GM18498 (cell line): ENCODE measurements at regions not wholly inside any gene's neighbourhood (a gene's known extent, or its start where the extent isn't known, plus 50 kb on each side); places are given as distances from the start of the nearest gene placed in this dataset.

Source experiments
- ATAC-seq: cut with Tn5 transposase; IDR thresholded peaks from one replicate; pipeline ENCODE4 v1.9.1; 2021; ENCODE audit warnings: mild to moderate bottlenecking, moderate library complexity; ENCODE audit not compliant: unreplicated experiment

DNA sequence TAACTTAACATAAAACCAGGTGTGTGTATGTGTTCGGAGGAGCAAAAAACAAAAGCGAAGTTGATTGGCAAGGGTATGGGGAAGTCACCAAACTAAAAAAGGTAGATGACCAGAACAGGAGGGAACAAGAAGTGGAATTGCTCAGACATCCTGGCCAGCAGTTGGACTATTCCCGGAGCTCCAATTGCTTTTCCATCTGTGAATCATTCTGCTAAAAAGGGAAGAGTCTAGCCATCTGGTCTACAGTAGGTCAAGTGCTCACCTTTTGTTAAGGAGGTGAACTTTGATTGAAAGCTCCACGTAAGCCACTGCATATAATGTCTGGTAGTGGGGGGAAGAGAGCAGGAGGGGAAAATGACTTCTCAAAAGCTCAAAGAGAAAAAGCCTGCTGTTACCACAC lies 50.0 kb upstream of the BET1 start:
- no peak for ATAC-seq

DNA sequence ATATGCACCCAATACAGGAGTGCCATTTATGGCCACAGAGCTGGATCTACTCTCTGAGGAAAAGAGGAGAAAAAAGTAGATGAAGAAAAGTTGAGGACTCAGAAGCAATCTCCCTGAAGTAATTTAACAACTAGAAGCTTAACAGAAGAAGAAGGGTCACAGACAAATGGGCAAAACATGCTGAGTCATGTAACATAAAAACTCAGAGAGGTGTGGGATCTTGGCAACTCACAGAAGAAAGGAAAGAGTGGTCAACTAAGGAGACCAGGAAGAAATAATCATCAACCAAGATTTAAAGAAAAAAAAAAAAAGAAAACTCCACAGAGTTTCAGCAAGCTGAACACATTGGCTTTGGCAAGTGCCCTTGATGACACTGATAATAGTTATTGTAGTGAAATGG lies 51.8 kb upstream of the BET1 start:
- ATAC-seq, result no peak

DNA sequence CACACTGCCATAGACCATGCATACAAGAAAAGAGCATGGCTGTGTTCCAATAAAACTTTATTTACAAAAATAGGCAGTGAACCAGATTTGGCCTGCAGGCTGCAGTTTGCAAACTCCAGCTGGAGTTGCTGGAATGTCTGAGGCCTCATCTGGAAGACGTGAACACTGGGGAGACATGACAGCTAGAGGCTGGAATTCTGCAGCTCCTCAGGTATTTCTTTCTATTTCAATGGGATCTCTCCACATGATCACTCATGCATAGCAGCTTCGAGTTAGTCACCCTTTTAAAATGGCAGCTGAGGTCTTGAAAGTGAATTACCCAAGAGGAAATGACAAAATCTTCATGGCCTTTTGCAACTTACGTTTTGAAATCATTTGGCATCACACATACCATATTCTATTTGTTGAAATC lies 52.6 kb upstream of the BET1 start:
- ATAC-seq, result no peak

DNA sequence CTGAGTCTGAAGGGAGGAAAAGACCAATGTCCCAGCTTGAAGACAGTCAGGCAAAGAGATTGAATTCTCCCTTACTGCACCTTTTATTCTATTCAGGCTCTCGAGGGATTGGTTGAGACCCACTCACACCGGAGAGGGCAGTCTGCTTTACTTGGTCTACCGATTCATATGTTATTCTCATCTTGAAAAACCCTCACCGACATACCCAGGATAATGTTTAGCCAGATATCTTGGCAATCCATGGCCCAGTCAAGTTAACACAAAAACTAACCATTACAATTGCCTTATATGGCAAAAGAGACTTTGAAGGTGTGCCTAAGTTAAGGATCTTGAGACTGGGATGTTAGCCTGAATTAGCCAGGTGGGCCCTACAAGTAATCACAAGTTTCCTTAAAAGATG lies 53.8 kb upstream of the BET1 start:
- no peak for ATAC-seq

DNA sequence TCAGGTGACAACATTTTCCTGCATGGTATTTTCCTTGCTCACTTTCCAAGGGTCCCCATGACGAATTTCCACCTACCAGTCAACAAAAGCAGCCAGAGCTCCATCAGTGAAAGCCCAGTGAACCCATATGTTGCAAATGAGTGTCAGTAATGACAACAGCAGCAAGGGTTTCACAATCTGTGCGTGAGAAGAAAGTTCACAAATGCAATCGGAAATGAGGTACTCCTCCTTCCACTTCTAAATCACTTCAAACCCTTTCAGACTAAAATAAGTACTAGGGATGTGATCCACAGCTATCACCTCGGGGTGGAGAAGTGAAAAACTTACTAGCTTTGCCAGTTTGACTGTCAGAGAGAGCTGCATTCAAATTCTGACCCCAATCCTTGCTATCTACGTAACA lies 55.6 kb upstream of the BET1 start:
- ATAC-seq, result no peak

DNA sequence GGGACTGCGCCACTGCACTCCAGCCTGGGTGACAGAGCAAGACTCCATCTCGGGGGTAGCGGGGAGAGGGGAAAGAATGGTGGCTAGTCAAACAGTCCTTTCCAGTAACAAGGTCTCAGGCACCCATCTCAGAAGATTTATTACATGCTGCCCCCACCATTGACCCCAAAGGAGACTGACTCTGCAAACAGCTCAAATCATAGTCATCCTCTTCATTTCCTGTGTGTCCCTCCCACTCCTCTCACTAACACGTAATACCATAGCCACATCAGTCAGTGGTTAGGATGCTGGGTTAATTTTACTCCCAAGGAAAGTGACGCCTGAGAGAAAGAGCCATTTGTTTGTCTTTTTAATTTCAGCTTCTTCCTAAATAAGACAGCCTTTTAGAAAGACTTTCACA lies 56.6 kb upstream of the BET1 start:
- peak; percentile 46 for ATAC-seq

DNA sequence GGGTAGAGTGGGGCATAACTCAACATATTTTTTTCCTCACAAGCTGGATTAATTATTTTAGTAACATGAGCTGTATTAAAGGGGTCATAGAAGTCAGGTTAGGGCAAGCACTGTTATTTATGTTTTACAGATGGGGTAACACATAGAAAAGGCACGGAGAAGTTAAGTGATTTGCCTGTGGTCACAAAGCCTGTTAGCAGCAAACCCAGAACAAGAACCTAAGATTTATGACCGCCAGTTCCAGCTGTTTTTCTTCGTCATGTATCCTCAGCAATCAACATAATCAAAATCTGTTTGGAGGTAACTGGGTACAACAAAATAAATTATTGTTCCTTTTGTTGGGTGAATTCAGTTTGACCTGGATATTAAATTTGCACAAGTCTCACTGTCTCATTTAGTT lies 57.2 kb upstream of the BET1 start:
- no peak for ATAC-seq

DNA sequence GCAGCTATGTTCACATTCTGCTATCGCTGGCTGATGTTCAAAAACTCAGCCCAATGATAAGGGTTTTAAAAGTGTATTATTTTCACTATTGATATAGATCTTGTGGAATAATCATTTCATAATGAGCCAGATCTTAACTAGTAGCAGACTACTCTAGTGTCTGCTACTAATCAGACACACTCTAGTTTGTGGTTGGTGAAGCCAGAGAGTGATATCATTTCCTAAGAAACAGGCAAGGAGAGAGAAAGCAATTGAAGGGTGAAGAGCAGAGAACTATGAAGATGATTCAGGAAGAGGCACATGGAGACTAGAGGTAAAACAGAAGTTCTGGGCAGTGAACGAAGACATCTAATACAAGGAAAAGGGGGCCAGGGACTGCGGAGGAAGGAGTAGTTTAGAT lies 58.2 kb upstream of the BET1 start:
- ATAC-seq, result no peak

DNA sequence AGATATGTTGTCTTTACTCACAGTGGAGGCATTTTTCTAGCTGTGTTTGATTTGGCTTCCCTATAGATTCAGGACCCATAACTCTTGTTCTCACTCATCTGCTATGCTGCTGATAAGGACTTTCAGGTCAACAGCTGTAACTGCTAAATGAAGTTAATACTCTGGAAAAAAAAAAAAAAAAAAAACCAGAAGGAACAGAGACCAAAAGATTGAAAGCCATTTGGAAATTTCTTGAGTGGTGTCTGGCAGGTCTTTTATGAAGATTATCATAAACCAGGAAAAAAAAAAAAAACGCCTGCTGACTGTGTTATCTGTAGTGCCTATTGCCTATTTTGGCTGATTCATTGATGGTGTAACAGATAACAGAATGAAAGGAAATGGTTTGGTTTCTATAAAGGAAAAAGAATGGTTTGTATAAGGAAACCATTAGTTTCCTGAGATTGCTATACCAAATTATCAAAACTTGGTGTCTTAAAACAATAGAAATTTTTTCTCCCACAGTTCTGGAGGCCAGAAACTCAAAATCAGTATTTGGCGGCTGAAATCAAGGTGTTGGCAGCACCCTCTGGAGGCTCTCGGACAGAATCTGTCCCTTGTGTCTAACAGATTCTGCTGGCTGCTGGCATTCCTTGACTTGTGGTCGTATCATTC lies 60.5 kb upstream of the BET1 start:
- no peak for ATAC-seq

DNA sequence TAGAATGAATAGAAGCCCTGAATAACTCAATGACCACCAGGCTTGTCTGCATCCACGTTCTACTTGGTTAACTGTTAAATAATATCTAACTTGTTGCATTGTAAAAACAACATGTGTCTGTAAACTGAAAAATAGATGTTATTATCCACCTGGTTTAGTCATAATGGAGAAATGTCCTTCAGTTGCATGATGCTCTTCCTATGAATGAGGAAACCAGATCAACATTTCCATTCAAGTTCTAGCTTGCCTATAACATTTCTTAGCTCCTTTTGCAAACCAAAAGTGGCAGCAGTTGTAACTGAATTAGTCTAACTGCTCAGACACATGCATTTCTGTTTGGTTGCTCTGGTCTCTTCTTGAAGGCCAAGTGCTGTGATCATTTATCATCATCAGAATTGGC lies 62.9 kb upstream of the BET1 start:
- ATAC-seq, result no peak

DNA sequence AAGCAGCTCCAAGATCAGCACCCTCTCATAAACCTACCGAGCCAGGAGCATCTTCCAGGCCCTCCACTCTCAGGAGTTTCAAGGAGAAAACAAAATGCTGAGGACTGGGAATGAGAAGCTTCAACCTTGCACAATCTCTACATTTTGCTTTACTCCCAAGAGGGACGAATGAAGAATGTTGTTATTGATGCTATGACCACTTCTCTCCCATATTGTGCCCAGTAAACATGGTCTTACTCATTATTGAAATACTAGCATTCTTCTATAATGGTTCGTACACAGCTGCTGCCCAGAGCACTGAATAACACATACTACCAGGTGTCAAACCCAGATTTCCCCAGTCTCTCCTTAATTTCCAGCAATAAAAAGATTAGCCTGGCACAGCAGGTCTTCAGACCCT lies 63.4 kb upstream of the BET1 start:
- no peak for ATAC-seq

DNA sequence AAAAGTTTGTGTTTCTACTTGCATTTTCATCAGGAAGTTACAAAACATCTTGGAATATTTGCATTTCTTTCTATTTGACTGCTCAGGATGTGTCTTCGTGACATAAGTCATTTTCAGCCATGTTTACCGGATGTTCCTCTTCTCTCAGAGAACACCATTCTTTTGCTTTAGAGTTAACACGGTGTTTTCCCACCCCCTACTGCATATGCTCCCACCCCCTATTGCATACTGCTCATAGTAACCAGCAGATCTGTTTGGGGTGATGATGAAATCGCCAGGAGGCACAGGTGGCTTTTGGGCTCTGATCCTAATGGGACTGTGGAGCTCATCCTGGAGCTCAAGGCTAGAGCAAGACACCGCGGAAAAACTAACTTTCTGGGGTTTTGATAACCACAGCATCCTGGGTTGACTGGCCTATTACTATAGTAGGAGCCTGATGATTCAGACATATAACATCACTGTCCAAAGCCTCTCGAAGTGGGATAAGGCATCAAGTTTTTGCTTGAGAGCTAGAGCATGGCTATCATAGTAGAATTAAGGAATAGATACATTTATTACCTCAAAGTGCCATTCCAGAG lies 65.1 kb upstream of the BET1 start:
- peak; percentile 70 for ATAC-seq

DNA sequence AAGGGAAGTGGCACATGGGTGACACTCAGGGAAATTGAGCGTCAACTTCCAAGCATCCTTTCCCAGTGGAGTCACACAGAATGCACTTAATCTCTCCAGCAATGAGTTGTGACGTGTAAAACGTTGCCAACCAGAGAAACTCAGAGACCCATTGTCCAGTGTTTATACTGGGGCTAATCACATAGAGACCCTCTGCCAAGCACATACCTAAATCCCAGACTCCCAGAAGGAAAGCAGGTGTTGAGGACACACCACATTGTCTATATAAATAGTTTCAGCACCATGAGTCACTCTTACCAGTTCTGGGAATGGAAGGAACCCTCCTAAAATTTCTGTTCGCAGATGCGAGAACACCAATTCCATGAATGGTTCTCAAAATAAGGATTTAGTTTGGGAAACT lies 76.4 kb upstream of the BET1 start:
- no peak for ATAC-seq

DNA sequence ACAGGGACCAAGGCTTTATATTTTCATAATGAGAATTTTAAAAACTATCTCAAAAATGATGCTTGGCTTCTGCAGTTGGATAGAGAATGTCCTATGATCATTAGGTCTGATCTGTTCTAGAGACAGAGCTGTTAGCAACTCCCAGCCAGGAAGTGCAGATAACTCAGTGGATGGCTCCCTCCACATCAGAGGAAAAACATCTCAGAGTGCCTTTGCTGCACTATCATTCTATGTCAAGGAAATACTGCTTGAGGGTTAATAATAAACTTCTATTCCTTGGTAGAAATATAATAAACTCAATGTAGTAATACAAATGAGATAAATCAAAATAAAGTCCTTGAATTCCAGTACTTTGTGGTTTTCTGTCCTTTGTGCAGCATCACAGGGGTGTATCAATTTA lies 78.0 kb upstream of the BET1 start:
- ATAC-seq, result no peak

DNA sequence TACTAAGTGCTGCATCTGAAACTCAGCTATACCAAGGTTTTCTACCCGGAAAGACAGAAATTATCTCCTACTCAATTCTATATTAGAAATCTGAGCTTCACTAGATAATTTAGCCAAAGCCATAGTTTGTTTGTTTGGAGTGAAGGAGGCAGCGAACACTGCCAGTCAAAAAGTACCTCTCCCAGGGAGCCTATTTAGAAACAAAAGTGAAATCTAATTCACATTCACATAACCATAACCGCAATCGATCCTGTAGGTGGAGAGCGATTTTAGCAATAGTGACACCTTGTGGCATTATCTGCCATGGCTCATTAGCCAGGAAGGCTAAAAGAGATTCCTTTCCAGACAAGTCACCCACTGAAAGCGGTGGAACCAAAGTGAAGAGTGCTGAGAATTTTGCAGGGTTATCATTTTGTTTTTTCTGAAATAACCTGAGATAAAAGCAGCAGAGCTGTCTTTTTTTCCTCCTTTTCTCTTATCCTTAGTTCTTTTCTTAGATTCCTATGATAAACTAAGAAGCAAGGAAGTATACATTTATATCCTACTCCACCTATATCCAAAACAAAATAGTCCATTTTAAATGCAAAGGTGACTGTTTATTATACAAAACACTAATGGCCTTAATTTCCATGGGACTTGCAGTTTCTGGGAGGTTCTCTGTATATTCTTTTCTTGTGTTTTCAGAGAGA lies 83.7 kb upstream of the BET1 start:
- peak; percentile 98 for ATAC-seq

DNA sequence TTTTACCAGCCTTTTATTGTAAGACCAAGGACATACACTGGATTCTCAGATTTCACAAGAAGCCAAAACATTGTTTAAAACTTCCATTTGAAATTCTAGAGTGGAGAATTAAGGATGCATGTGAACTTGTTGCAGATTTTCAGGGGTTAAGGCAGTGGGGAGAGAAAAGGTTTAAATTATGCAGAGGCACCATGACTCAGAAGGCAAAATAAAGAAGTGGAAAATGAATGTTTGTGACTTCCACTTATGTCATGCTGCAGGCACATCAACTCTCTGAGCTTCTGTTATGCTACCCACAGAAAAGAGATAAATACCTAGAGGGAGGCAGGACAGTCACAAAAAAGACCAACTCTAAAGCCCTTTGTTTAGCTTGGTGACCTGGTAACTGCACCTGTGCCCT lies 84.4 kb upstream of the BET1 start:
- ATAC-seq, result no peak

DNA sequence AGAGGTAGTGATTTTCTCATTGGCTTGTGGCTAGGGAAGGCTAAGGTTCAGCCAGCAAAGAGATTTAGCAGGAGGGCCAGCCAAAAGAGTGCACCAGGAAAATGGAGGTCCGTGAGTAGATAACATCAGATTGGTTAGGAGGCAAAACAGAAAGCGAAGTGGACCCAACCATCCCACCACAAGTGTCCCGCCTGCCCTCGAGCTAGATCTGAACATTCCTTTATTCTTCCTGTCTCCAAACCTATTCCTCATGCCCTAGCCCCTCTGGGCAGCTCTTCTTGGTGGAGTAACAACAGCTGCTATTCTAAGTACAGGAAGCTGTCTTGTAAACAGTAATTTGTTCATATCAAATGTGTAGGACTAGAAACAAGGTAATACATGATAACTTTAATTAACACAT lies 85.7 kb upstream of the BET1 start:
- no peak for ATAC-seq

DNA sequence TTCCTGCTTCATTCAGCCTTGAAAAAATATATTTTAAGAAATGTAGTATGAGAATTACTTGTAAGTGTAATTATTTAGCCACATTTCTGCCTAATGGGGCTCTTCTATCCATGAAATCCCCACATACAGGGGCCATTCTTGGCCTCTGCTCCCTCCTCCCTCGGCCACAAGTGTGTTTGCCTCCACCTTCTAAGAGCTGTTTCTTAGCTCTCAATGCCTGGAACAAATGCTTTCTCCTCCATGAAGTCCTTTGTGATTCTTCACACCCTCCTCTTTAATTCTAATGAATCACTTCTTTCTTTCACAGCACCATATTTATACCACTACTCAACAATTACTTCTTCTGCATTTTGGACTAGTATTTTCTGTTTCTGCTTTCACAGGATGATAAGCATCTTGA lies 88.8 kb upstream of the BET1 start:
- ATAC-seq, result no peak

DNA sequence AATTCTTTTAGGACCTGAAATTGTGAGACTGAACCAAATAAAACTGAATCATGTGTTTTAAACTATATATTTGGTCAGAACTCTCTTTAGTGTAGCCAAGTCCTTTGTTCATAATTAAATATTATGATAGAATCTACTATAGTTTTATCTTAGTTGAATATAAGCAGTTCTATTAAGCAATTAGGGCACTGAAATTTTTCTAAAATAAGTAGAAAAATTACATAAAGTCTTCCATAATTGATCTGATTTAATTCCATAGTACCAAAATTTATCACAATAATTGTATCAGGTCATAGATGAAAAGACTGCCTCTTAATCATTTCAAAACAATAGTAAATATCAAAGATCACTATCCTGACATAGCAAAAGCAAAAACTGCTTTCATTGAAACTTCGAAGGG lies 90.1 kb upstream of the BET1 start:
- ATAC-seq, result no peak

DNA sequence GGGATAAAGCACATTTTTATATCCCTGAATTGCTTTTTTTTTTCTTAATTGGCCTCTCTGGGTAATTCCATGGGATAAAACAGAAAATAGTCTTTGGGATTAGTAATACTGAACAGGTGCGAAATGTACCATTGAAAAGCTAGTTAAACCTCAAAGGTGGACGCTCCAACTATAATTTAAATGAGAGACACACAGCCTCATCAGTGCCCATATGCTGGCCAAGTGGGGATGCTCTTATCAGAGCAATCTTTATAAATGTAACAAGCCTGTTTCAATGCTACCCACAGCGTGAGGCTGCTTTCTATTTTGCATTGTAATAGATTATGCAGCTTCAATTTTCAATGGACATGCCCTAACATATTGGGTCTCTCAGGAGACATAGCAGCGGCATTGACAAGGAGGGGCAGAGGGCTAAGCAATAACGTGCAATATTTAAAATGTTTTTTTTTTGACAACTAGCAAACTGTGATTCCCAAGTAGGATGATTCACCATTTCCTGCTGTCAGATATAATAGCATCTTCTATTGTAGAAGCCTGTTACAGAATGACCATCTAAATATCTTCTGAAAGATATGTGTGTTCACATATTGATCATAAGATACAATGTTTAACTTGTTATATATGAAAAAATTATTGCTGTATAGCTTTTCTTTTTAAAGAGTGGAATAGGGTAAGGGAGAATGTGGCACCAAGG lies 91.3 kb upstream of the BET1 start:
- no peak for ATAC-seq

DNA sequence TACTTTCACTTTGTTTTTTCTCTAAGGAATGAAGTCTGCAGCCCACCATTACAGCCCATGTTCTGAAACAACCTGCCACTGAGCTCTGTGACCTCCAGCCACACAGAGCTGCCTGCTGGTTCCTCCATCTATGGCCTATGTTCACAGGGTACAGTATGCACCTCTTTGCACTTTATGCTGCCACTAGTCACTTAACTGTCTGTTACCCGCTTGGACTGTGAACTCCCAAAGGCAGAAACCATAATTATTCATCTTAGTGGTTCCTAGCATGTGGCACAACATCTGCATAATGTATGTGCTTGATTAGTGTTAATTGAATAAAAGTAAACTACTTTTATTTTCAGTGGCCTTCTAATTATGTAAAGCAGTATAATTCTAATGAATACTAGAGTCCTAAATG lies 95.5 kb upstream of the BET1 start:
- ATAC-seq, result no peak

DNA sequence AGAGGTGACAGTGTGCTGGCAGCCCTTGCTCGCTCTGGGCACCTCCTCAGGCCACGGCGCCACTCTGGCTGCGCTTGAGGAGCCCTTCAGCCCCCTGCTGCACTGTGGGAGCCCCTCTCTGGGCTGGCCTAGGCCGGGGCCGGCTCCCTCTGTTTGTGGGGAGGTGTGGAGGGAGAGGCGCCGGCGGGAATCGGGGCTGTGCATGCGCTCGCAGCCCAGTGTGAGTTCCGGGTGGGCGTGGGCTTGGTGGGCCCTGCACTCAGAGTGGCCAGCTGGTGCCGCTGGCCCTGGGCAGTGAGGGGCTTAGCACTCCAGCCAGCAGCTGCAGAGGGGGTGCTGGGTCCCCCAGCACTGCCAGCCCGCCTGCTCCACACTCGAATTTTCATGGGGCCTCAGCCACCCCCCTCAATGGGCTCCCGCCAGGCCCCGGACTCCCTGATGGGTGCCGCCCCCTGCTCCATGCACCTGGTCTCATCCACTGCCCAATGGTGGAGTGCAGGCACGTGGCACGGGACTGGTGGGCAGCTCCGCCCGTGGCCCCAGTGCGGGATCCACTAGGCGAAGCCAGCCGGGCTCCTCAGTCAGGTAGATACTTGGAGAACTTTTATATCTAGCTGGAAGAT lies 96.7 kb upstream of the BET1 start:
- no peak for ATAC-seq
